ENCODE measurements at regions not wholly inside any gene's neighbourhood (a gene's known extent, or its start where the extent isn't known, plus 50 kb on each side); places are given as distances from the start of the nearest gene placed in this dataset.
"Not testable (repeated sequence)": the region's sequence is repeated elsewhere in the genome, so short reads cannot be mapped to it uniquely, and the experiment has no call there.

DNA sequence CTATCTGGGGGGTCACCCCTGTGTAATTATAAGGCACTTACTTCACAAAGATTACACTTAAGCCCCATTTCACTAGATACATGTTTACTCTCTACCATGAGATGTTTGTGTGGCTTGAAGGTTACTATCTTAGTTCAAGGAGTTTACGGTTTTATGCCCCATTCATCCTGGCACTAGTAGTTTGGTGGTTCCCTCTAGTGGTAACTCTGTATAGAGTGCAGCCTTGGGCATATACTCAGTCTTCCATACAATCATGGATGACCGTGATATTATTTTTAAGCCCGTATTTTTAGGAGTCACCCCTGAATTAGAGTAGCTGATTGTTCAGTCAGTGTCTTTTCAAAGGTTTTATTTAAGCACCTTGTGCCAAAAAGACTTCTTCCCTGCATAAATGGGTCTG, 109.9 kb upstream of the FAM47C start:
- DNase-seq, result no peak
- no peaks in the 10 kb centered on the region for H3K27me3 Mint-ChIP-seq (ENCODE audit: low read depth)
- intact Hi-C loops (cut with micrococcal nuclease), result no loop called here

DNA sequence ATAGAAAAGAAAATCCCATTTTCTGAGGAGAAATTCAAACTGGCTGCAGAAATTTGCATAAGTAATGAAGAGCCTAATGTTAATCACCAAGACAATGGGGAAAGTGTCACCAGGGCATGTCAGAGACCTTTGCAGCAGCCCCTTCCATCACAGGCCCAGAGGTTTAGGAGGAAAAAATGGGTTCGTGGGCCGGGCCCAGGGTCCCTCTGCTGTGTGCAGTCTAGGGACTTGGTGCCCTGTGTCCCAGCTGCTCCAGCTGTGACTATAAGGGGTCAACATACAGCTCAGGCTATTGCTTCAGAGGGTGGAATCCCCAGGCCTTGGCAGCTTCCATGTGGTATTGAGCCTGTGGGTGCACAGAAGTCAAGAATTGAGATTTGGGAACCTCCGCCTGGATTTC, 103.6 kb upstream of the FAM47C start:
- DNase-seq; H3K27ac Mint-ChIP-seq; H3K27me3 Mint-ChIP-seq (ENCODE audit: low read depth); CTCF ChIA-PET; H3K4me3 Mint-ChIP-seq; H3K4me1 Mint-ChIP-seq (ENCODE audit: low read depth); H3K9me3 Mint-ChIP-seq; intact Hi-C loops (cut with micrococcal nuclease); H3K36me3 Mint-ChIP-seq (ENCODE audit: low read depth): not testable (repeated sequence)

More for the DNA sequence above, 109.9 kb upstream of the FAM47C start:
- Mint-ChIP-seq H3K36me3 (ENCODE audit: low read depth) (no peaks in the 10 kb centered on the region), H3K4me3 (no peak overlapping the region), H3K9me3 (no peaks in the 10 kb centered on the region), H3K4me1 (ENCODE audit: low read depth) (no peaks in the 10 kb centered on the region), H3K27ac (no peak overlapping the region)
- CTCF ChIA-PET, result no interaction called here

DNA sequence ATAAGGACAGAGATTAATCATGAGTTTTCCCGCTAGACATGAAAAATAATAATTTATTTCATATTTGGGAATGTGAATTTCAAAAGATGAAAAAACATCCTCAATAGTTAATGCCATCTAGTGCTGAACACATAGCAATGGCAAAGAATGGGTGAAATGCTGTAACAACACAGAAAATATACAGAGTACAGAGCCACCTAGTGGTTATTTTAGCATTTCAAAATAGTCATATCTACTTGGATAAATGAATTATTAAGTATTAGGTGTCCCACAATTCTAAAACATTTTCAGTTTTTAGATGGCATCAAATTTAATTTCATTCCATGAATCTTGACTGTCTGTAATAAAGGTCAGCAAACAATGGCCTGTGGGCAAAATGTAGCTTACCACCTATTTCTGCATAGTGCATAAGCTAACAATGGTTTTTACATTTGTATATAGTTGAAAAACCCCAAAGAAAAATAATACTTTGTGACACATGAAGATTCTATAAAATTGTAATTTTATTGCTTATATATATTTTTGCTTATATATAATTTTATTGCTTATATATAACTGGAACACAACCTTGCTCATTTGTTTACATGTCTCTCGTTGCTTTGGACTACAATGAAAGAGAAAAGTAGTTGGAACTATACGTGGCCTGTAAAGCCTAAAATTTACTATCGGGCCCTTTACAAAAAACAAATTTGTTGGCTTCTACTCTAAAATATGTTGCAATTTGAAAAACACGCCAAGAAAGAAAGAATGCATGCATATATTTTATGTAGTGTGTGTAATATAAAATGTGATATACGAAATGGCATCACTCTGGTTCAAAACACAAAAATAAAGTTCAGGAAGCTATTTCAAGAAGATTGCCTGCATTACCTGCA, 99.1 kb upstream of the FAM47C start:
- Mint-ChIP-seq H3K4me1 (ENCODE audit: low read depth) (no peaks in the 10 kb centered on the region), H3K9me3 (peaks cover 2% of the 10 kb centered on the region), H3K4me3 (no peak overlapping the region), H3K27me3 (ENCODE audit: low read depth) (no peaks in the 10 kb centered on the region), H3K36me3 (ENCODE audit: low read depth) (no peaks in the 10 kb centered on the region), H3K27ac (no peak overlapping the region)
- intact Hi-C loops (cut with micrococcal nuclease), result loop anchor here (5.0 kb wide), 1 partner anchor 1017 kb away; no protein-coding TSS in a partner anchor
- CTCF ChIA-PET, result no interaction called here
- no peak for DNase-seq

DNA sequence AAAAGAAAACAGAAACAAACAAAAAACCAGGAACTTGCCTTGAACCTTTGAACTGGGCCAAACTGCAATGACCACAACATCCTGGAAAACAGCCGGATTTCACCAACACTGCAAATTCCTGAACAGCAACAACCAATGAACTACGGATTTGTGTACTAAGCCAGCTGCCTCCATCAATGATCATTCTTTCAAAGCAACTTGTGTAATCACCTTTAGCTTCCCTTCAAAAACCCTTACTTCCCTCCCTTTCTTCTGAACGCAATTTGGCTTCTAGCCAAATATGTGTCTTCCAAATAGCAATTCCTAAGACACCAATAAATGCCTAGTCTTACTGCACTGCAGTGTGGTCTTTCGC, 98.5 kb upstream of the FAM47C start:
- no peak for DNase-seq
- intact Hi-C loops (cut with micrococcal nuclease), result loop anchor here (5.0 kb wide), 1 partner anchor 1017 kb away; no protein-coding TSS in a partner anchor
- CTCF ChIA-PET, result no interaction called here
- H3K4me3 Mint-ChIP-seq, result no peak overlapping the region
- peaks cover 2% of the 10 kb centered on the region for H3K9me3 Mint-ChIP-seq
- H3K4me1 Mint-ChIP-seq (ENCODE audit: low read depth), result no peaks in the 10 kb centered on the region
- no peaks in the 10 kb centered on the region for H3K36me3 Mint-ChIP-seq (ENCODE audit: low read depth)
- H3K27me3 Mint-ChIP-seq (ENCODE audit: low read depth), result no peaks in the 10 kb centered on the region
- no peak overlapping the region for H3K27ac Mint-ChIP-seq

DNA sequence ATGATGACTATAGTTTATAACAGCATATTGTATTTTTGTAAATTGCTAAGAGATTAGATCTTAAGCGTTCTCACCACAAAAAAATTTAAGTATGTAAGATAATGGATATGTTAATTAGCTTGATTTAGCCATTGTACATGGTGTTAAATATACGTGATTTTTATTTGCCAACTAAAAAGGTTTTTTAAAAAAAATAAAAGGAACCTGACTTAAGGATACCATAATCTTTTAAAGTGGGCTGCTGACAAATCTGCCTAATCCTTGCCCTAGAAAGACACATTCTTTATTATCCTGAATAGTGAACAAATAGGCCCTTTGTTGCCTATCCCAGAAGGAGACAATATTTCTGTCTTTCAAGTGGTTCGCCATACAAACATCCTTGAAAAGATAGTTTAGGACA, 94.6 kb upstream of the FAM47C start:
- no peaks in the 10 kb centered on the region for H3K36me3 Mint-ChIP-seq (ENCODE audit: low read depth)
- no peak overlapping the region for H3K27ac Mint-ChIP-seq
- no peak overlapping the region for H3K4me3 Mint-ChIP-seq
- no peak for DNase-seq
- intact Hi-C loops (cut with micrococcal nuclease), result no loop called here
- H3K4me1 Mint-ChIP-seq (ENCODE audit: low read depth), result no peaks in the 10 kb centered on the region
- CTCF ChIA-PET, result no interaction called here
- no peaks in the 10 kb centered on the region for H3K27me3 Mint-ChIP-seq (ENCODE audit: low read depth)
- no peaks in the 10 kb centered on the region for H3K9me3 Mint-ChIP-seq

- Mint-ChIP-seq H3K4me1 (ENCODE audit: low read depth) (no peaks in the 10 kb centered on the region), H3K27me3 (ENCODE audit: low read depth) (no peaks in the 10 kb centered on the region), H3K27ac (no peak overlapping the region), H3K36me3 (ENCODE audit: low read depth) (no peaks in the 10 kb centered on the region), H3K9me3 (no peaks in the 10 kb centered on the region), H3K4me3 (no peak overlapping the region)
- intact Hi-C loops (cut with micrococcal nuclease), result no loop called here
- CTCF ChIA-PET, result no interaction called here
- DNase-seq, result no peak
These were observed 91.2 kb upstream of the FAM47C start for GRCh38 chrX:36916941-36917340.

DNA sequence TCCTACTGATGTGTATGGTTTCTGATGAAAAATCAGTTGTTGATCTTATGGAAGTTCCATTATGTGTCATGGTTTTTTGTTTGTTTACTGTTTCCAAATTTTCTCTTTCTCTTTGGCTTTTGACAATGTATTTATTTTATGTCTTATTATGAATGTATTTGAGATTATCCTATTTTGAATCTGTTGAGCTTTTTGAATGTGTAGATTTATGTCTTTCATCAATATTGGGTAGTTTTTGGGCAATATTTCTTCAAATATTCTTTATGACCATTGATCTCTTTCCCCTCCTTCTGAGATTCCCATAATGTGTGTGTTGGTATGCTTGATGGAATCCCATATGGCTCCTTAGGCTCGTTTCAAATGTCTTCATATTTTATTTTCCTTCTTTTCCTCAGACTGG, 80.5 kb upstream of the FAM47C start:
- no peaks in the 10 kb centered on the region for H3K36me3 Mint-ChIP-seq (ENCODE audit: low read depth)
- no peak for DNase-seq
- H3K4me1 Mint-ChIP-seq (ENCODE audit: low read depth), result no peaks in the 10 kb centered on the region
- no peak overlapping the region for H3K4me3 Mint-ChIP-seq
- CTCF ChIA-PET, result no interaction called here
- no peak overlapping the region for H3K27ac Mint-ChIP-seq
- intact Hi-C loops (cut with micrococcal nuclease), result no loop called here
- no peaks in the 10 kb centered on the region for H3K27me3 Mint-ChIP-seq (ENCODE audit: low read depth)
- peaks cover 6% of the 10 kb centered on the region for H3K9me3 Mint-ChIP-seq

DNA sequence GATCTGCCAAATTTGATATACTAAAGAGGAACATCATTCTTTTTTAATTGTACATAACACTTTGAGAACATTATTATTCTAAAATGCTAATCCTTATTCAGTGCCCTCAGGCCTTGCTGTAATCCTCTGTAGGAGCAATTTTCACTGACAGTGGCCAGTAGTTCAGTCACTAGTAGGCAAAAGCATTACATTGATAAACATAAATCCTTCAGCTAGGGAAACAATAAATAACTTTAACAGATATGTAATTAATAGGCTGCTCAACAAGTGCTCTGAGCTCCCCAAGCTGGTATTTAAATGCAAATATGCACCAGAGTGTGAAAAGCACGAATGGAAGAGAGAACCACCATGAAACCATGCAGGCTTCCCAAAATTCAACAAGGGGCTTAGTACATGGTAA, 77.7 kb upstream of the FAM47C start:
- Mint-ChIP-seq H3K36me3 (ENCODE audit: low read depth) (no peaks in the 10 kb centered on the region), H3K4me1 (ENCODE audit: low read depth) (no peaks in the 10 kb centered on the region), H3K9me3 (peaks cover 6% of the 10 kb centered on the region), H3K27me3 (ENCODE audit: low read depth) (no peaks in the 10 kb centered on the region), H3K27ac (no peak overlapping the region), H3K4me3 (no peak overlapping the region)
- CTCF ChIA-PET, result no interaction called here
- DNase-seq, result no peak
- intact Hi-C loops (cut with micrococcal nuclease), result no loop called here

DNA sequence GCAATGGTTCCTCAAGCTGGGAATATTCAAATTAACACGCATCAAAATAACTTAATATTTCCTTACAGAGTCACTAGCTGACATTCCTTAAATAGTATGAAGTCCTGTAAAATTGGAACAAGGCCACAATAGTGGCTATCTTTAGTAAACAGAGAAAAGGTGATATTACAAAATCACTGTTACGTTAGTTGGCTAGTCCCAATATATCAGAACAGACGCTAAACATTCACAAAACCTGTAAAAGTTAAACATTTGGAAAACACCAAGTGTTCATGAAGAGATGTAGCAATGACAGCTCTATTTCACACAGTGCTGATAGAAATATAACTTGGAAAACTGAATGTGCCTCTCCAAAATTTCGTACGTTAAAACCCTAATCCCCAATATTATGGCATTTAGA, 61.0 kb upstream of the FAM47C start:
- Mint-ChIP-seq H3K27ac (no peak overlapping the region), H3K36me3 (ENCODE audit: low read depth) (no peaks in the 10 kb centered on the region), H3K4me1 (ENCODE audit: low read depth) (no peaks in the 10 kb centered on the region), H3K27me3 (ENCODE audit: low read depth) (peaks cover 2% of the 10 kb centered on the region), H3K9me3 (no peaks in the 10 kb centered on the region), H3K4me3 (no peak overlapping the region)
- DNase-seq, result no peak
- intact Hi-C loops (cut with micrococcal nuclease), result no loop called here
- CTCF ChIA-PET, result no interaction called here

GRCh38 chrX:36950495-36951253, 57.5 kb upstream of the FAM47C start:
- intact Hi-C loops (cut with micrococcal nuclease), result no loop called here
- no peaks in the 10 kb centered on the region for H3K36me3 Mint-ChIP-seq (ENCODE audit: low read depth)
- H3K4me1 Mint-ChIP-seq (ENCODE audit: low read depth), result no peaks in the 10 kb centered on the region
- no peak for DNase-seq
- peaks cover 2% of the 10 kb centered on the region for H3K27me3 Mint-ChIP-seq (ENCODE audit: low read depth)
- no peaks in the 10 kb centered on the region for H3K9me3 Mint-ChIP-seq
- H3K27ac Mint-ChIP-seq, result no peak overlapping the region
- H3K4me3 Mint-ChIP-seq, result no peak overlapping the region
- CTCF ChIA-PET, result no interaction called here

DNA sequence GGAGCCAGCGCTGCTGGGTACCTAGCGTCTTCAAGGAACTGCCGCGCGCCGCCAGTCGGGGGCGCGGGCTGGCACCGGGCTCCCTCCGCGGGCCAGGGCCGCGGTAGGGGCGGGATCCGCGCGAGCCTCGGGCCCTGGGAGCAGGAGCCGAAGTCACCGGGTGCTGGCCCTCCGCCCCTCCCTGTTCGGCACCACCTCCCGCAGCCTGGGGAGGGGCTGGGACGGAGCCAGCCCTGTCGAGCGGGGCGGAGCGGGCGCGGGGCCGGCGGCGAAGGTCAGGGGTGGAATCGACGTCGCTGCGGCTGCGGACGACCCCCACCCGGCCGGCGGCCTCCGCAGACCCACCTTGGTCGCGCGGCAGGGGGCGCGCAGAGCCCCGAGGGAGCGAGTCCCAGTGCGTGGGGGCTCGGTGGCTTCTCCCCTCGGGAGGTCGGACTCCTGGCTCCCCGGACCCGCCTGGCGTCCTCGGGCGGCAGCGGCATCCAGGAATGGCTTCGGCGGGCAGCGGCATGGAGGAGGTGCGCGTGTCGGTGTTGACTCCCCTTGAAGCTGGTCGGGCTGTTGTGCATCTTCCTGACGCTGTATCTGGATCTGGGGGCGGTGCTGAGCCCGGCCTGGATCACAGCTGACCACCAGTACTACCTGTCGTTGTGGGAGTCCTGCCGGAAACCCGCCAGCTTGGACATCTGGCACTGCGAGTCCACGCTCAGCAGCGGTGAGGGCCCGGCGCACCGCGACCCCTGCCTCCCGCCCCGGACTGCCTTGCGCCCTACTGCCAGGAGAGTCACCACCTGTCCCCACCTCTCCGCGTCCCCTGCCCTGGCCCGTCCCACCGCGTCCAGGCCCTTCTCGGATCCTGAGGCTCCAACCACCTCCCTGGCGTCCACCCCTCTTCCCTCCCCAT, 50.5 kb upstream of the FAM47C start:
- Mint-ChIP-seq H3K27ac (no peak overlapping the region), H3K27me3 (ENCODE audit: low read depth) (peaks cover 13% of the 10 kb centered on the region), H3K36me3 (ENCODE audit: low read depth) (peaks cover 1% of the 10 kb centered on the region), H3K4me3 (no peak overlapping the region), H3K4me1 (ENCODE audit: low read depth) (no peaks in the 10 kb centered on the region), H3K9me3 (no peaks in the 10 kb centered on the region)
- DNase-seq, result no peak
- intact Hi-C loops (cut with micrococcal nuclease), result no loop called here
- CTCF ChIA-PET, result no interaction called here
